HUDEP-2 (cell line): ENCODE measurements at regions not wholly inside any gene's neighbourhood (a gene's known extent, or its start where the extent isn't known, plus 50 kb on each side); places are given as distances from the start of the nearest gene placed in this dataset.

Source experiments
- DNase-seq, 76 experiments: peaks; one replicate each; lab custom pipeline; 2025; ENCODE audit not compliant: unreplicated experiment in 76 of 76; lab: John Stamatoyannopoulos, UW

- DNase-seq = peak in 2 of 76 experiments; percentile 6 to 11
Observed at GRCh38 chr2:207256476-207257207, 90.9 kb upstream of the KLF7 start.

DNA sequence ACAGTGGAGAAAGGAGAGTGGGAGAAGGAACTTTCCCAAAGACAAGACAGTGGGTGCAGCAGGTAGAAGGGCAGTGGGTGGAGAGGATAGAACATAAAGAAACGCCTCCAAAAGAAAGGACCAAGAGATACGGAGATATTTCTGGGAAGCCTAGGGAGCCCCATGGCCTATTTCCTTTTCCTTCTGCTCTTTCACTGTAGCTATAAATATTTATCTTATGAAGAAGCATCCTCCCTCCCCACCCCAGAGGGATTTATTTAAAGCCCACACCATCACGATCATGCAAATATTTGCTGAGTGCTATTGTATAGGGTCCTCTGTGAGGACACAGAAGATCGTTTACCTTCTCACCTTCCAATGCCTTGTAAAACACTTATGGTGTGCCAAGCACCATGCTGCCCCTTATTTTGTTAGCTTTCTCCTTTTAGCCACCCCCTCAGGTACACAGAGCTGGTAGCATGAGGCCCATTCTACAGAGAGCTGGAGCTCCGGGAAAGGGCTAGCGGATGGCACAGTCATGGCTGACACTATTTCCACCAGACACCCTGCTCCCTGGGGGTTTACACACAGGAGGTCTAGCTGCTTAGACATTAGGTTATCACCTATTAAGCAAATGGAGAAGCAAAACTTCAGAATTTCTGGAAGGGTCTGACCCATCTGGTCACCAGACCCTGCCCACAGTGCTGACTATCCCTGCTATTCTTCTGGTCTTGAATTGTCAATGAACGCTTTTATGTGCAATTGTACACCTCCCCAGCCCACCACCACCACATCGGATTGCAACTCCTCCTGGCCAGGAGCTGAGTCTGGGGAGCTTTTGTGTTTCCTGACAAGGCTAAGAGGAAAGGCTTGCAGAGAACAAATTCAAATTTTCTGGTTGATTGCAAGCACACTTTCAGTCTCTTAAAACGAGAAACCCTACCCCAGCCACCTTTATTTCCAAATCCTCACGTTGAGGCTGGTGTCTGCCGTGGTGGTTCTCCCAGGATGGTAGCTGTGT is 91.8 kb upstream of the KLF7 start:
- DNase-seq = no peak

- peak in 16 of 76 experiments; percentile 7 to 40 (median 20) for DNase-seq
Observed at GRCh38 chr2:207258263-207258991, 92.7 kb upstream of the KLF7 start.

DNA sequence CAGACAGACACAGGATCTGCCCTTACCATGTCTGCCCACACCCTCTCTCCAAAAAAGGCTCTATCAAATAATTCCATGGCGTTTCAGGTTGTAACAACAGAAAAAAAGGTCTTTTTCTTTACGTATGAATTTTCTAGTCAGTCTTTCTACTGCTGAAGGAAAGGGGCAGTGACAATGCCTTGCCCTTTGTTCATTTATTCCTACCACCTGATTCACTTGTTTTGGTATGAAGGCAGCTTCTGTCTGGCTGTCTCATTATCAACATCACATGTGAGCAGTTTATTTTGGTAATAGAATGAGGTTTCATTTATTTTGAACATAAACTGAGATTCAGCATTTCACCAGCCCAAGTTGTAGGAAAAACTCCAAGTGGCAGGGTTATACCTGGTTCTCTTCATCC is 94.3 kb upstream of the KLF7 start:
- no peak for DNase-seq

GRCh38 chr2:207260947-207261346 is 95.2 kb upstream of the KLF7 start:
- DNase-seq = no peak

DNA sequence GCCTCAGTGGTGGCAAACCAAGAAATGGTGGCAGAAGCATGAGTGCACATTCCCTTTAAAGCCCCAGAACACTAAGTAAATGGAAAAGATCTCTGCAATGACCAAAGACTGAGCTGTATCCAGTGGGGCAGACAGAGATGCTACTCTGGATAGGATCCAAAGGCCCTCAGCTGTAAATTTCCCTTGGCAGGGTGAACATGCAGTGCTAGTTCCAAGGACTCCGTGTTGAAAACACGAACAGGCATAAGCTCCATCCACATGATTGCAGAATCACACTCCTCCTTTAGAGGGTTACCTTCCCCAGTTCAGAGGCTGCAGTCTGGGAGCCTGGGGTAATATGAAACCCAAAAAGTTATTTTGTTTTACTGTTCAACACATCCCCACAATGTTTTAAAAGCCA is 98.6 kb upstream of the KLF7 start:
- no peak for DNase-seq

DNA sequence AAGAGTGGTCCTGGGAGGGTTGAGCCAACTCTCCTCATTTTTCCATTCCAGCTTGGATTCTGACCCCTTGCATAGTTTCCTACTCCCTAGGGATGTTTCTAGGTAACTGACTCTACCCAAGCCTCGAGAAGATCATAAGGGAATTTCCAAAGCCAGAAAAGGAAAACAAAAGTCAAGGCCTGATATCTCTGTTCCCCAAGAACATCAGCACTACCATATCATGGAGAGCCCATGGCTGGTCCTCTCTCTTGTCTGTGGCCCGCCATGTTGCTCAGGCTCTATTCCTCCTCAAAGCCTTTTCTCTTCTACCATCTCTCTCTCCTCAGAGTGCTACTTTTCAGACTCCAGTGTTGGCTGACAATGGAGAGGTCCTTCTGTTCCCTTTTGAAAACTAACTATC is 99.6 kb upstream of the KLF7 start:
- no peak for DNase-seq

- no peak for DNase-seq
Observed at GRCh38 chr2:207265869-207266268, 100.1 kb upstream of the KLF7 start.

DNA sequence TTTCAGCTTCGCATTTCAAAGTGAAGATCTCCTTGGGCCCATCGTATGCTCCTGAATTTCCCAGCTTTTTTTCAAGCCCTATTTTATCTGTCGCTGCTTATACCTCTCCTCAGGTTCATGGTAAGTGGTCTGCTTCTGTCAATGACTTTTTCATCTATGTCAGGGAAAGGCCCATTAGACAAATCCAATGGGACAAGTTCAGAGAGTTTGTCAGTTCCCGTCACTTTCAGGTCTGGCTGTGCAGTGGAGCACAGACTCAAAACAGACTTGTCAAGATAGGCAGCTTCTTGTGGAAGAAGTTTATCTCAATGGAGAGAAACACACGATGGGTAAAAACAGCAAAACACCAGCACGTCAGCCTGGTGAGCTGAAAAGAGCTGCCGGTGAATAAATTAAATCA is 100.9 kb upstream of the KLF7 start:
- DNase-seq = no peak

GRCh38 chr2:207269038-207269437 is 103.3 kb upstream of the KLF7 start:
- no peak for DNase-seq

DNA sequence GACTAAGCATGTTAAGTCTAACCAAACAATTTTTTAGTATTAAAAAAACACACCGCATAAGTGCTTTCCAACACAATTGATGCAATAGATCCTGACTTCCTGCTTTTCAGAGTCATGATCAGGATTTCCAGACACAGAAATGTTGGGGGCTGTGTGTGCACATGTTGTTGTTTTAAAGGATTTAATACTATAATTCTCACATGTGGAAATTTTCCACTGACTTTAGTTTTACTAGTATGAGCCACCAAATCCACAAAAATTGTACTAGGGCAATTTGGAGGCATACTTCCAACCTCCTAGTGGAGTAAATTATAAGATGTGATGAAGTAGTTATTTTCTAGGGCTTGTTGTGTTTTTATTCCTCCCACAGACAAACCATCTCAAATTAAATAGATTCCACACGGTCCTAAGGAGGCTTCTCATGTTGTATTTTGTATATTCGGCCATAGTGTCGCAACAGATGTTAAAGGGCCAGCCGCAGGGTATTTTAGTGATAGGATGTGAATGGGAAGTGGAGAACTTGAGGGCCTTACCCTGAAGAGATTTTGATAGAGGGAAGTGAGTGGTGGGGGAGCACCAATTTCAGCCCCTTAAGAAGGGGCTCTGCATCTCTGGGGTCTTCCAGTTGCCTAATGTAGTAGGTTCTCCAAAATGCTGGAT is 108.9 kb upstream of the KLF7 start:
- DNase-seq = no peak

DNA sequence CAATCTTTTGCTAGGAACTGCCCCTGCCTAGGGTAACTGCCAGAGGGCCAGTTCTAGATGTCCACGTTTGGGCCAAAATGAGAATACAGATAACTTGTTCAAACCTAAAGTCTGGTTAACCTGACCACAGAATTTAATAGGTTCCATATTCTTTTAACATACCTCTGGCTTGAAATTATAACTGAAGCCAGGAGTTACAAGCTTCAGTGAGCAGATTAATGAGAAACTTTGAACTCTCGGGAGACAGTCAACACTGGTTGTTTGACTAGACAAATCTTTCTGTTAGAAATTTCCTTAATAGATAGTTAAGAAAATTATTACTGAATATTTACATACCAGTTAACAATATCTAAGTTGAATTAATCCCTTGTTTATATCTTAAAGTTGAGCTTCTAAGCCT is 110.0 kb upstream of the KLF7 start:
- no peak for DNase-seq

DNA sequence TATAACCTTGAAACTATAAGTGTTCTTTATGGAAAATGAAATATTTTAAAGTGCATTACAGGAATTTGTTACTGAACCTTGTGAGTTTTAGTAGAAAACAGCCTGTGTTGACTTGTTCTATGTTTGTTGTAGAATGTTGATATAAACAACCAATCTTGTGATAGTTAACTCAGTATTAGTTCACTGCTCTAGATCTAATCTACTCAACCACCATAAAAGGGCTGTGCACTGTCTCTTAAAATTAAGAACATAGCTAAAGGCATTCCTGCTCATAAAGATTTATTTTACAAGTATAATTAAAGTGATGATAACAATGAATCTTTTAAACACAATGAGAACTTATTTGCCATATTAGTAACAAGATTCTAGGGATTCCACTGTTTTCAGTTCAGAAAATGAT is 110.5 kb upstream of the KLF7 start:
- no peak for DNase-seq

DNA sequence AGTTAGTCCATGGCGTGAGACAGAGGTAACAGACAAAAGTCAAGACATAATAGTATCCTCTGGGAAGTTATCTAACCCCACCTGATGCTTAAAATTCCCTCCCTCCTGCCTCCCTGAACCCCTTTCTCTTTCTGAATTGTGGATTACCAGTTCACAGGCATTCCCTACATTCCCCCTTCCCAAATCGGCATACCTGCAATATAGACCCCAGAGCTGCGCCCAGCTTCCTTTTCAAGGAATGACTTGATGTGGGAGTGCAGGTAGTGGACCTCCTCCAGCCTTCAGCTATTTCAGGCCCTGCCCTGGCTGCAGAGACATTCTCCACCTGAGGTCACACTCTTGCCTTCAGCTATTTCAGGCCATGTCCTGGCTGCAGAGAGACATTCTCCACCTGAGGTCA is 111.1 kb upstream of the KLF7 start:
- no peak for DNase-seq

DNA sequence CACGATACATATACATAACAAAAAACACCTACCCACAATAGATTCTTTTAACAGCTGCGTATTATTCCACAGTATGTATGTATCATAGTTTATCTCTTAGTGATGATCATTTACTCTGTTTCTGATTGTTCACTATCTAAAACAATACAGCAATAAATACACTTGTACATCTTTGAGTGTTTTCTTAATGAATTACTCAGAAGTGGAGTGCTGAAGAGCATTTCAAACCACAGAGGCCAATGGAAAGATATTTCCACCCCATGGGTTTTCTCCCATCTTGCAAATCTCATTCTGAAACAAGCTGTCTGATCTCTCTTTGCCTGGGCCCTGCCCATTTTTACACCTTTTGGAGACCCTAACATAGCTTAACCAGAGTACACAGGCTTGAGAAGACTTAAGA is 113.8 kb upstream of the KLF7 start:
- no peak for DNase-seq

- DNase-seq = no peak
Observed at GRCh38 chr2:207281436-207281835, 115.7 kb upstream of the KLF7 start.

DNA sequence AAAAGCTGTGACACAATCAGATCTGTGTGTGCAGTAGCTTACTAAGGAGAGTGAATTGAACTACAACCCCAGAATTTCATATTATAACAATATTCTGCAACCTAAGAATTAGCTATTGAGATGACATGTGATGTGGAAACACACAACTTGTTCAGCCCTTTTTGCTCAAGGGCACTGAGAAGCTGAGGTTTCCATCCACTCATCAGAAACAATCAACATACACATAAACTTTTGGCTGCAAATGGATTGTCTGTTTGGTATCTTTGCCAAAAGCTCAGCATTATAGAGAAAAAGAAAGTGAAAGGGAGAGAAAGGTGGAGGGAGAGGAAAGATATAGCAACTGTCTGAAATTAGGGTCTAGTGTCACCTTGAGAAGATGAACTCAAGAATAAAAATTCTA is 117.2 kb upstream of the KLF7 start:
- no peak for DNase-seq

GRCh38 chr2:207283356-207283755 is 117.6 kb upstream of the KLF7 start:
- DNase-seq = peak in 22 of 76 experiments; percentile 1 to 47 (median 14)

- no peak for DNase-seq
Observed at GRCh38 chr2:207284556-207285472, 119.1 kb upstream of the KLF7 start.

GRCh38 chr2:207285473-207285815 is 119.7 kb upstream of the KLF7 start:
- no peak for DNase-seq
